ENCODE measurements at regions not wholly inside any gene's neighbourhood (a gene's known extent, or its start where the extent isn't known, plus 50 kb on each side); places are given as distances from the start of the nearest gene placed in this dataset.

- no peaks in the 10 kb centered on the region for H3K36me3 ChIP-seq
- H3K4me1 ChIP-seq = no peaks in the 10 kb centered on the region
- H3K27ac ChIP-seq = no peak overlapping the region
- no peaks in the 10 kb centered on the region for H3K27me3 ChIP-seq
- no peak overlapping the region for H3K4me3 ChIP-seq
- no peak for DNase-seq
- intact Hi-C loops (cut with DNase I; ENCODE audit: low total_unique reads) = no loop called here
- no peak for TF ChIP-seq POLR2A (IDR thresholded peaks at IDR 0.05)
- TF ChIP-seq, protein P1, sequence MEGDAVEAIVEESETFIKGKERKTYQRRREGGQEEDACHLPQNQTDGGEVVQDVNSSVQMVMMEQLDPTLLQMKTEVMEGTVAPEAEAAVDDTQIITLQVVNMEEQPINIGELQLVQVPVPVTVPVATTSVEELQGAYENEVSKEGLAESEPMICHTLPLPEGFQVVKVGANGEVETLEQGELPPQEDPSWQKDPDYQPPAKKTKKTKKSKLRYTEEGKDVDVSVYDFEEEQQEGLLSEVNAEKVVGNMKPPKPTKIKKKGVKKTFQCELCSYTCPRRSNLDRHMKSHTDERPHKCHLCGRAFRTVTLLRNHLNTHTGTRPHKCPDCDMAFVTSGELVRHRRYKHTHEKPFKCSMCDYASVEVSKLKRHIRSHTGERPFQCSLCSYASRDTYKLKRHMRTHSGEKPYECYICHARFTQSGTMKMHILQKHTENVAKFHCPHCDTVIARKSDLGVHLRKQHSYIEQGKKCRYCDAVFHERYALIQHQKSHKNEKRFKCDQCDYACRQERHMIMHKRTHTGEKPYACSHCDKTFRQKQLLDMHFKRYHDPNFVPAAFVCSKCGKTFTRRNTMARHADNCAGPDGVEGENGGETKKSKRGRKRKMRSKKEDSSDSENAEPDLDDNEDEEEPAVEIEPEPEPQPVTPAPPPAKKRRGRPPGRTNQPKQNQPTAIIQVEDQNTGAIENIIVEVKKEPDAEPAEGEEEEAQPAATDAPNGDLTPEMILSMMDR (IDR thresholded peaks at IDR 0.05) = no peak
- H3K9me3 ChIP-seq = no peaks in the 10 kb centered on the region
Observed at GRCh38 chr15:53446376-53446775, 313.1 kb downstream of the WDR72 start.

DNA sequence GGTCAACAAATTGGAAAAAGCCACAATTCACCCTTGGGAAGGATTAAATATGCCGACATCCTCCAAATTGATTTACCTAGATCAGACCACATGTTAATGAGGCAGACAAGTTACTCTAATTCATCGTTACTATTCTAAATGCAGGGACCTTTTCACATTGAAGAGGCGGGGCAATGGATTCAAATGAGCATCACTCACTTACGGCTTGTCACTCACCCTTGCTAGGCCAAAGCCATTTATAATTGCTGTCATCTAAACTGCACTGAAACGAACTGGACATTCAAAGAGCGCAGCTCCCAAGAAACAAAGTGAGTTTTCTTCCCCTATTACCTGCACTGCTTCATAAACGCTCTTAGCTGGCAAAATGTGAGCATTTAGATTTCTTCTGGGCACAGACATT lies 313.9 kb downstream of the WDR72 start:
- Histone ChIP-seq H3K4me1 (no peaks in the 10 kb centered on the region), H3K27me3 (no peaks in the 10 kb centered on the region), H3K4me3 (no peak overlapping the region), H3K9me3 (no peaks in the 10 kb centered on the region), H3K27ac (no peak overlapping the region), H3K36me3 (no peaks in the 10 kb centered on the region)
- TF ChIP-seq, protein P1 (IDR thresholded peaks at IDR 0.05) = no peak
- TF ChIP-seq POLR2A (IDR thresholded peaks at IDR 0.05) = no peak
- intact Hi-C loops (cut with DNase I; ENCODE audit: low total_unique reads) = no loop called here
- no peak for DNase-seq

- Histone ChIP-seq H3K4me3 (no peak overlapping the region), H3K27ac (no peak overlapping the region), H3K9me3 (no peaks in the 10 kb centered on the region), H3K36me3 (no peaks in the 10 kb centered on the region), H3K27me3 (no peaks in the 10 kb centered on the region), H3K4me1 (no peaks in the 10 kb centered on the region)
- TF ChIP-seq, protein P1 (IDR thresholded peaks at IDR 0.05) = no peak
- no peak for TF ChIP-seq POLR2A (IDR thresholded peaks at IDR 0.05)
- intact Hi-C loops (cut with DNase I; ENCODE audit: low total_unique reads) = no loop called here
- no peak for DNase-seq
Observed at GRCh38 chr15:53437985-53438841, 321.2 kb downstream of the WDR72 start.

DNA sequence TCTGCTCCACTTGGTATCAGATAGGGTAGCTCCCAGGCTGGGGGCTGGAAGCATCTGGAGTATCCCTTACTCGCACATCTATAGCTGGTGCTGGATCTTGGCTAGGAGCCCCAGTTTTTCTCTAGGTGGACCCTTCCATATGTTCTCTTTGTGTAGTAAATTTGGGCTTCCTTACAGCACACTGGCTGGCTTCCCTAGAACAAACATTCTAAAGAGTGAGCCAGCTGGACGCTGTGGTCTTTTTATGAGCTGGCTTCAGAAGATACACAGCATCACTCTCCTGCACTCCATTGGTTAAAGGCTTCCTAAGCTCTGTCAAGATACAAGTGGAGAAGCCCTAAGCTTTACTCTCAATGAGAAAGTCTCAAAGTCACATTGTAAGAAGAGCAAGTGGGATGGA lies 322.1 kb downstream of the WDR72 start:
- no peaks in the 10 kb centered on the region for H3K36me3 ChIP-seq
- no peaks in the 10 kb centered on the region for H3K9me3 ChIP-seq
- no peak overlapping the region for H3K27ac ChIP-seq
- H3K4me3 ChIP-seq = no peak overlapping the region
- no peak for DNase-seq
- no peaks in the 10 kb centered on the region for H3K4me1 ChIP-seq
- intact Hi-C loops (cut with DNase I; ENCODE audit: low total_unique reads) = no loop called here
- TF ChIP-seq POLR2A (IDR thresholded peaks at IDR 0.05) = no peak
- TF ChIP-seq, protein P1 (IDR thresholded peaks at IDR 0.05) = no peak
- no peaks in the 10 kb centered on the region for H3K27me3 ChIP-seq

DNA sequence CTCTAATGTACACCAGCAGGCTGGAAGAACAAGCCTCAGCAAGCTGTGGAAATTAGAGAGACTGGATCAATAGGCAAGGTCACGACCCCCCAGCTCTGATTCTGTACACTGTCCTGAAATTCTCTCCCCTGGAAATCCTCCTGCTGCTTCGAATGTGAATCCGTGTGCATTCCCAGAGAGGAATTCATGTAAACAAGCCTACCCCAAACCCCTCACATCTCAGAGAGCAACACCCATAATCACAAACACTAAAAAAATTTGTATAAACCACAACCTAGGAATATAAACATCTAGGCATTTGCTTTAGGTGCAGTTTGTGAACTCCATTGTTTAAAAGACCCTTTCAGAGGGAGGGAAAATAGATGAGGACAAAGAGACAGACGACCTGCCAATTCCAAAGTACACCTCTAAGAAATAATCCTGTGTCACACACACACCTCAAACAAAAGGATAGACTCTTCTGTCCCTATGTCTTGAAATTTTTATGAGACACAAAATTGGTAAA lies 325.2 kb downstream of the WDR72 start:
- Histone ChIP-seq H3K27me3 (no peaks in the 10 kb centered on the region), H3K36me3 (no peaks in the 10 kb centered on the region), H3K4me3 (no peak overlapping the region), H3K4me1 (no peaks in the 10 kb centered on the region), H3K27ac (no peak overlapping the region), H3K9me3 (no peaks in the 10 kb centered on the region)
- no peak for TF ChIP-seq POLR2A (IDR thresholded peaks at IDR 0.05)
- TF ChIP-seq, protein P1 (IDR thresholded peaks at IDR 0.05) = no peak
- intact Hi-C loops (cut with DNase I; ENCODE audit: low total_unique reads) = no loop called here
- no peak for DNase-seq

Measured in uterus (tissue), 3 donors.